Stimulated activated CD8-positive, alpha-beta memory T cell treated with anti-CD3 and anti-CD28 coated beads, Interleukin-4, amount 100 ng/mL, for 4 hours (primary cell): ENCODE measurements at regions not wholly inside any gene's neighbourhood (a gene's known extent, or its start where the extent isn't known, plus 50 kb on each side); places are given as distances from the start of the nearest gene placed in this dataset.

Source experiments
- DNase-seq, 2 donors: peaks; one replicate each; pipeline ENCODE4 v3.0.0-alpha.2; 2020; ENCODE audit warnings: low read depth in 2 of 2, low spot score in 1 of 2

GRCh38 chr13:27014406-27015359, 156.9 kb downstream of the USP12 start:
- DNase-seq: no peak

- no peak for DNase-seq
These were observed 159.0 kb downstream of the USP12 start for GRCh38 chr13:27012482-27013197.

- DNase-seq: no peak
These were observed 159.9 kb downstream of the USP12 start for GRCh38 chr13:27011661-27012060.

- DNase-seq: no peak
These were observed 162.9 kb downstream of the USP12 start for GRCh38 chr13:27008733-27009132.

GRCh38 chr13:27007166-27007565, 164.4 kb downstream of the USP12 start:
- DNase-seq: no peak

- no peak for DNase-seq
These were observed 165.0 kb downstream of the USP12 start for GRCh38 chr13:27006519-27007161.

GRCh38 chr13:27005976-27006518, 165.6 kb downstream of the USP12 start:
- no peak for DNase-seq

GRCh38 chr13:27005556-27005955, 166.1 kb downstream of the USP12 start:
- DNase-seq: no peak

GRCh38 chr13:27004866-27005265, 166.7 kb downstream of the USP12 start:
- no peak for DNase-seq

- DNase-seq: no peak
These were observed 167.3 kb downstream of the USP12 start for GRCh38 chr13:27004326-27004725.

GRCh38 chr13:27001705-27002104, 169.9 kb downstream of the USP12 start:
- no peak for DNase-seq

- no peak for DNase-seq
These were observed 170.9 kb downstream of the USP12 start for GRCh38 chr13:27000686-27001085.

GRCh38 chr13:26999499-26999898, 172.1 kb downstream of the USP12 start:
- DNase-seq: no peak

GRCh38 chr13:26998292-26998691, 173.3 kb downstream of the USP12 start:
- no peak for DNase-seq

GRCh38 chr13:26996965-26997752, 174.5 kb downstream of the USP12 start:
- DNase-seq: no peak

- DNase-seq: no peak
These were observed 176.5 kb downstream of the USP12 start for GRCh38 chr13:26995159-26995558.

GRCh38 chr13:26993780-26994179, 177.8 kb downstream of the USP12 start:
- DNase-seq: no peak

- no peak for DNase-seq
These were observed 178.5 kb downstream of the USP12 start for GRCh38 chr13:26992951-26993719.

GRCh38 chr13:26991508-26992181, 180.0 kb downstream of the USP12 start:
- DNase-seq: no peak
